ENCODE measurements at regions not wholly inside any gene's neighbourhood (a gene's known extent, or its start where the extent isn't known, plus 50 kb on each side); places are given as distances from the start of the nearest gene placed in this dataset.

GRCh38 chr4:18366136-18366535, 344.6 kb upstream of the LCORL start:
- no peak for TF ChIP-seq CTCF (conservative IDR thresholded peaks at IDR 0.05; ENCODE audit: low read length)
- TF ChIP-seq EZH2phosphoT487 (IDR thresholded peaks at IDR 0.05; ENCODE audit: borderline replicate concordance) = no peak

All from Loucy (cell line).